ENCODE measurements at regions not wholly inside any gene's neighbourhood (a gene's known extent, or its start where the extent isn't known, plus 50 kb on each side); places are given as distances from the start of the nearest gene placed in this dataset.

DNA sequence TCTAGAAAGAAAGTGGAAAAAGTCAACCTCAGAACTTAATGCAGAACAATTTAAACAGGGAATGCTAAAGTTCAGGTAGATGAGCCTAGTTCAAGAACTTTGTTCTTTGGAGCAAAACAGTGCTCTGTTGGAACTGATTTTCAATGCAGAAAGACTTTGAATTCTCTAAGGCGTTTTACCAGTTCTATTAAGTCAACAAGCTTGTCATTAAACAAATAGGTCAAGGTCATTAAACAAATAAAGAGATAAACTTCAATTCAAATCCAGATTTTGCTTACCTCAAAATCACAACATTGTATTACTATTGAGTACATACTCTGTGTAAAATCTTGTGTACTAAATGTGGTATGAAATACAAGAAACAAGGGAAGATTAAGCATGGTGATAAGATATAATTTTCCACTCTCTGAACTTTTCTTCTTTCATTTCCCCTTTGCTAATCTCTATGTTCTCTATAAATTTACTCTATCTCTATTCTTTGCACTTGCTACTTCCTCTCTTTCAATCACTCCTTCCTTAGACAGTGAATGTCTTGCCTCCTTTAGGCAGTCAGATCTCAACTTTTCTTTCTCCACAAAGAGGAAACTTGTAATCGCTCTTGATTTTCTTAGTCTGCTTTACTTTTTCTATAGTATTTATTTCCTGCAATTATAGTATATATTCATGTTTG is 160.8 kb upstream of the KHDRBS2 start:
- H3K9me3 ChIP-seq (ENCODE audit: control insufficient read depth, insufficient read depth, low read depth, low read length): no peaks in the 10 kb centered on the region
- intact Hi-C loops (cut with micrococcal nuclease; ENCODE audit: unreplicated experiment): no loop called here
- in situ Hi-C loops (cut with HindIII; ENCODE audit: low pct_unique_long_range_greater_than_20kb, low sequenced_read_pairs): no loop called here

DNA sequence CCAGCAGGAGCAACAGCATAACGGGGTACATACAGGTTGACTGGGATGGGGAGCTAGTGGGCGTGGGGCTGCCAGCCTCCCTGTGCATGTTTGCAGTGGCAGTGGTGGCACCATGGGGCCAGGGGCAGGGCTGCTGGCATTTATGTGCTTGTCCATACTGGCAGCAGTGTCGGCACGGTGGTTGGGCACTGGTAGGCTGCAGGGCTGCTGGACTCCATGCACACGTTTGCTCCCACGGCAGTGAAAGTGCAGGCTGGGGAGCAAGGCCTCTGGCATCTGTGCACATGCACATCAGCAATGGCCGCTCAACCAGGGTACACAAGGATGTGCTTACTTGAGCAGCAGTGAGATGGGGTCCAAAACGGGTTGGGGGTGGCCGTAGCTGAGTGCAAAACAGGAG is 159.5 kb upstream of the KHDRBS2 start:
- H3K4me3 ChIP-seq (ENCODE audit: low read depth in 2 of 2, low read length in 2 of 2): no peak overlapping the region
- H3K9me3 ChIP-seq (ENCODE audit: control insufficient read depth, insufficient read depth, low read depth, low read length): no peaks in the 10 kb centered on the region
- no TSS peak for BruUV-seq (replicated peaks)

More for the DNA sequence above, 160.8 kb upstream of the KHDRBS2 start:
- no peak overlapping the region for H3K27ac ChIP-seq (ENCODE audit: low read length)
- DNase-seq (ENCODE audit: low read depth, low spot score): no peak
- no peak for ATAC-seq
- H3K4me3 ChIP-seq (ENCODE audit: low read depth in 2 of 2, low read length in 2 of 2): no peak overlapping the region
- H3K27me3 ChIP-seq (ENCODE audit: control insufficient read depth, insufficient read depth, low read length): no peaks in the 10 kb centered on the region
- no peaks in the 10 kb centered on the region for H3K4me1 ChIP-seq (ENCODE audit: control insufficient read depth, insufficient read depth, low read length)
- TF ChIP-seq TCF7L2 (IDR thresholded peaks at IDR 0.05; ENCODE audit: low read depth, low read length) (no peak), POLR2AphosphoS5 (IDR thresholded peaks at IDR 0.05; ENCODE audit: low read depth, low read length) (no peak), SIN3A (IDR thresholded peaks at IDR 0.05; ENCODE audit: borderline replicate concordance, insufficient read depth, low read depth, low read length) (no peak)
- TF ChIP-seq, protein P1, sequence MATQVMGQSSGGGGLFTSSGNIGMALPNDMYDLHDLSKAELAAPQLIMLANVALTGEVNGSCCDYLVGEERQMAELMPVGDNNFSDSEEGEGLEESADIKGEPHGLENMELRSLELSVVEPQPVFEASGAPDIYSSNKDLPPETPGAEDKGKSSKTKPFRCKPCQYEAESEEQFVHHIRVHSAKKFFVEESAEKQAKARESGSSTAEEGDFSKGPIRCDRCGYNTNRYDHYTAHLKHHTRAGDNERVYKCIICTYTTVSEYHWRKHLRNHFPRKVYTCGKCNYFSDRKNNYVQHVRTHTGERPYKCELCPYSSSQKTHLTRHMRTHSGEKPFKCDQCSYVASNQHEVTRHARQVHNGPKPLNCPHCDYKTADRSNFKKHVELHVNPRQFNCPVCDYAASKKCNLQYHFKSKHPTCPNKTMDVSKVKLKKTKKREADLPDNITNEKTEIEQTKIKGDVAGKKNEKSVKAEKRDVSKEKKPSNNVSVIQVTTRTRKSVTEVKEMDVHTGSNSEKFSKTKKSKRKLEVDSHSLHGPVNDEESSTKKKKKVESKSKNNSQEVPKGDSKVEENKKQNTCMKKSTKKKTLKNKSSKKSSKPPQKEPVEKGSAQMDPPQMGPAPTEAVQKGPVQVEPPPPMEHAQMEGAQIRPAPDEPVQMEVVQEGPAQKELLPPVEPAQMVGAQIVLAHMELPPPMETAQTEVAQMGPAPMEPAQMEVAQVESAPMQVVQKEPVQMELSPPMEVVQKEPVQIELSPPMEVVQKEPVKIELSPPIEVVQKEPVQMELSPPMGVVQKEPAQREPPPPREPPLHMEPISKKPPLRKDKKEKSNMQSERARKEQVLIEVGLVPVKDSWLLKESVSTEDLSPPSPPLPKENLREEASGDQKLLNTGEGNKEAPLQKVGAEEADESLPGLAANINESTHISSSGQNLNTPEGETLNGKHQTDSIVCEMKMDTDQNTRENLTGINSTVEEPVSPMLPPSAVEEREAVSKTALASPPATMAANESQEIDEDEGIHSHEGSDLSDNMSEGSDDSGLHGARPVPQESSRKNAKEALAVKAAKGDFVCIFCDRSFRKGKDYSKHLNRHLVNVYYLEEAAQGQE (IDR thresholded peaks at IDR 0.05; ENCODE audit: insufficient read depth in 1 of 2, low read depth in 2 of 2, low read length in 1 of 2): no peak
- TF ChIP-seq, protein P2, sequence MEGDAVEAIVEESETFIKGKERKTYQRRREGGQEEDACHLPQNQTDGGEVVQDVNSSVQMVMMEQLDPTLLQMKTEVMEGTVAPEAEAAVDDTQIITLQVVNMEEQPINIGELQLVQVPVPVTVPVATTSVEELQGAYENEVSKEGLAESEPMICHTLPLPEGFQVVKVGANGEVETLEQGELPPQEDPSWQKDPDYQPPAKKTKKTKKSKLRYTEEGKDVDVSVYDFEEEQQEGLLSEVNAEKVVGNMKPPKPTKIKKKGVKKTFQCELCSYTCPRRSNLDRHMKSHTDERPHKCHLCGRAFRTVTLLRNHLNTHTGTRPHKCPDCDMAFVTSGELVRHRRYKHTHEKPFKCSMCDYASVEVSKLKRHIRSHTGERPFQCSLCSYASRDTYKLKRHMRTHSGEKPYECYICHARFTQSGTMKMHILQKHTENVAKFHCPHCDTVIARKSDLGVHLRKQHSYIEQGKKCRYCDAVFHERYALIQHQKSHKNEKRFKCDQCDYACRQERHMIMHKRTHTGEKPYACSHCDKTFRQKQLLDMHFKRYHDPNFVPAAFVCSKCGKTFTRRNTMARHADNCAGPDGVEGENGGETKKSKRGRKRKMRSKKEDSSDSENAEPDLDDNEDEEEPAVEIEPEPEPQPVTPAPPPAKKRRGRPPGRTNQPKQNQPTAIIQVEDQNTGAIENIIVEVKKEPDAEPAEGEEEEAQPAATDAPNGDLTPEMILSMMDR (IDR thresholded peaks at IDR 0.05): no peak
- CTCF ChIA-PET: no interaction called here
- no TSS peak for BruUV-seq (replicated peaks)
- no peaks in the 10 kb centered on the region for H3K36me3 ChIP-seq (ENCODE audit: control insufficient read depth, insufficient read depth, low read length)
- POLR2A ChIA-PET: no interaction called here

More for the DNA sequence above, 159.5 kb upstream of the KHDRBS2 start:
- no peak for DNase-seq (ENCODE audit: low read depth, low spot score)
- TF ChIP-seq POLR2AphosphoS5 (IDR thresholded peaks at IDR 0.05; ENCODE audit: low read depth, low read length): no peak
- no peak for TF ChIP-seq SIN3A (IDR thresholded peaks at IDR 0.05; ENCODE audit: borderline replicate concordance, insufficient read depth, low read depth, low read length)
- TF ChIP-seq TCF7L2 (IDR thresholded peaks at IDR 0.05; ENCODE audit: low read depth, low read length): no peak
- TF ChIP-seq, protein P2 (IDR thresholded peaks at IDR 0.05): no peak
- Histone ChIP-seq H3K27me3 (ENCODE audit: control insufficient read depth, insufficient read depth, low read length) (no peaks in the 10 kb centered on the region), H3K36me3 (ENCODE audit: control insufficient read depth, insufficient read depth, low read length) (no peaks in the 10 kb centered on the region), H3K27ac (ENCODE audit: low read length) (no peak overlapping the region), H3K4me1 (ENCODE audit: control insufficient read depth, insufficient read depth, low read length) (no peaks in the 10 kb centered on the region)
- intact Hi-C loops (cut with micrococcal nuclease; ENCODE audit: unreplicated experiment) (no loop called here), in situ Hi-C loops (cut with HindIII; ENCODE audit: low pct_unique_long_range_greater_than_20kb, low sequenced_read_pairs) (no loop called here)
- ChIA-PET POLR2A (no interaction called here), CTCF (no interaction called here)
- ATAC-seq: no peak
